Heart right ventricle (tissue), 16 donors: ENCODE measurements at regions not wholly inside any gene's neighbourhood (a gene's known extent, or its start where the extent isn't known, plus 50 kb on each side); places are given as distances from the start of the nearest gene placed in this dataset.
A peak's percentile ranks its signal among the peaks of the same experiment; 100 is the strongest.

ENCODE experiments used
- ATAC-seq, 8 donors: fragments of 200-7000 bp; cut with Tn5 transposase; one replicate each; pipeline ENCODE4 v1.9.1; 2020; ENCODE audit warnings: mild to moderate bottlenecking in 8 of 8, moderate library complexity in 8 of 8, moderate number of reproducible peaks in 1 of 8
- DNase-seq, 2 donors: peaks; one replicate each; pipeline ENCODE4 v3.0.0-alpha.2; 2020
- H3K27ac ChIP-seq, 10 donors: fragments of 200-600 bp; sonication (generic) in 2 of 10; one replicate each; pipeline versions ENCODE4 v1.5.0 to v1.8.0; 2020 to 2022; ENCODE audit warnings: mild to moderate bottlenecking in 3 of 10
- H3K27me3 ChIP-seq, 7 donors: fragments of 200-600 bp; one replicate each; pipeline ENCODE4 v1.8.0; 2021 to 2022; ENCODE audit warnings: mild to moderate bottlenecking in 2 of 7
- H3K36me3 ChIP-seq, 9 donors: fragments of 200-600 bp; sonication (generic) in 1 of 9; one replicate each; pipeline versions ENCODE4 v1.5.0 to v1.8.0; 2020 to 2022; ENCODE audit warnings: mild to moderate bottlenecking in 2 of 9
- H3K4me1 ChIP-seq, 9 donors: fragments of 200-600 bp; sonication (generic) in 1 of 9; one replicate each; pipeline versions ENCODE4 v1.5.0 to v1.8.0; 2020 to 2022; ENCODE audit warnings: mild to moderate bottlenecking in 4 of 9
- H3K4me3 ChIP-seq, 10 donors: fragments of 200-600 bp; sonication (generic) in 2 of 10; one replicate each; pipeline versions ENCODE4 v1.5.0 to v1.8.0; 2020 to 2022; ENCODE audit warnings: mild to moderate bottlenecking in 7 of 10, moderate library complexity in 2 of 10
- H3K9me3 ChIP-seq, 11 donors: fragments of 200-600 bp in 10 of 11; sonication (generic) in 2 of 11; one replicate each; pipeline versions ENCODE4 v1.5.0 to v1.8.0; 2013 to 2022; ENCODE audit warnings: mild to moderate bottlenecking in 2 of 11, control low read depth in 1 of 11, moderate library complexity in 1 of 11
- CTCF ChIP-seq, 9 donors: fragments of 200-600 bp; sonication (generic) in 2 of 9; IDR thresholded peaks; one replicate each; pipeline versions ENCODE4 v1.5.0 to v1.8.0; 2021 to 2022; ENCODE audit warnings: antibody characterized with exemption in 9 of 9, mild to moderate bottlenecking in 5 of 9, moderate library complexity in 1 of 9
- WGBS, 2 donors: extraction: QIAGEN DNeasy Blood & Tissue Kit; methylation state at CpG; one replicate each; pipeline ENCODE4 v1.1.7; 2013; ENCODE audit warnings: inconsistent platforms in 1 of 2; 5-methylcytosine and 5-hydroxymethylcytosine counted together
- intact Hi-C, 10 donors: fragments of 100-400 bp; cut with DNase I; formaldehyde crosslinking; loops; one replicate each; pipeline versions ENCODE4 v1.11.1 to v1.14.2; 2022
- donor health status: Arrhythmogenic right ventricular cardiomyopathy.
- donor health status: ischemic (EF 13 %, LVEDD 7.1; RV severe dilation, severe dysfunction).
- donor health status: healthy with polysubstance abuse.
- donor health status: DM: no; HTN: yes; CAD: no.
- donor health status: DM: no; HTN: no; CAD: no.
- donor health status: ischemic (EF 25% LVEDD 6.9; RV normal size, moderate dysfunction).
- donor health status: ischemic (EF 25% LVEDD 5.7; RV mildly dilated, moderate dysfunction).
- donor health status: healthy.
- donor health status: DM: yes; HTN: yes; CAD: no.
- donor health status: Ischemic cardiomyopathy.
- donor health status: ischemic (EF 35%, LVEDD 5.7; RV mildly dilated, moderate dysfunction).
- donor health status: nonischemic (EF 11% LVEDD 7.7; RV severe dilation, severe dysfunction).
- donor health status: DM: yes; HTN: yes; CAD: no.
- donor health status: PGD.
- donor health status: ischemic (EF 29% LVEDD 5.4; RV normal size, mild dysfunction).
- donor health status: nonischemic (EF 23%, LVEDD 6.1; RV moderate dilation, normal function).

GRCh38 chr21:31414263-31415000, 70.4 kb upstream of the TIAM1 start:
- H3K9me3 ChIP-seq, result no peaks in the 10 kb centered on the region
- no peak for TF ChIP-seq CTCF (IDR thresholded peaks at IDR 0.05)
- H3K4me1 ChIP-seq, result no peaks in the 10 kb centered on the region
- H3K27ac ChIP-seq, result peak overlapping the region in 2 of 10 donors; percentile 6 to 9
- H3K4me3 ChIP-seq, result no peak overlapping the region
- DNase-seq (no peak), ATAC-seq (peak in 1 of 8 donors; percentile 26)
- no peaks in the 10 kb centered on the region for H3K27me3 ChIP-seq
- no peaks in the 10 kb centered on the region for H3K36me3 ChIP-seq
- 73 to 79% methylated on average over 12 of the region's 12 CpGs for WGBS, 2 donors
- intact Hi-C loops, result no loop called here

GRCh38 chr21:31413698-31414097, 69.6 kb upstream of the TIAM1 start:
- Histone ChIP-seq H3K27me3 (no peaks in the 10 kb centered on the region), H3K4me3 (no peak overlapping the region), H3K27ac (no peak overlapping the region), H3K9me3 (no peaks in the 10 kb centered on the region), H3K4me1 (no peaks in the 10 kb centered on the region), H3K36me3 (no peaks in the 10 kb centered on the region)
- ATAC-seq (peak in 1 of 8 donors; percentile 38), DNase-seq (no peak)
- intact Hi-C loops, result no loop called here
- WGBS, 2 donors, result 80 to 81% methylated on average over 9 of the region's 9 CpGs
- no peak for TF ChIP-seq CTCF (IDR thresholded peaks at IDR 0.05)

- H3K36me3 ChIP-seq, result no peaks in the 10 kb centered on the region
- no peak for ATAC-seq
- peaks cover 0 to 4% (median 0%) of the 10 kb centered on the region in 9 donors for H3K4me1 ChIP-seq
- peak overlapping the region in 1 of 10 donors; percentile 60 for H3K27ac ChIP-seq
- no peaks in the 10 kb centered on the region for H3K9me3 ChIP-seq
- intact Hi-C loops, result no loop called here
- DNase-seq, result no peak
- TF ChIP-seq CTCF (IDR thresholded peaks at IDR 0.05), result no peak
- H3K4me3 ChIP-seq, result no peak overlapping the region
- no peaks in the 10 kb centered on the region for H3K27me3 ChIP-seq
- WGBS, 2 donors, result 55 to 61% methylated on average over 7 of the region's 7 CpGs
These were observed 66.6 kb upstream of the TIAM1 start for GRCh38 chr21:31410499-31411131.

GRCh38 chr21:31409831-31410487, 65.9 kb upstream of the TIAM1 start:
- no peaks in the 10 kb centered on the region for H3K36me3 ChIP-seq
- H3K27me3 ChIP-seq, result no peaks in the 10 kb centered on the region
- H3K9me3 ChIP-seq, result no peaks in the 10 kb centered on the region
- DNase-seq, result peak in 1 of 2 donors; percentile 19
- peak overlapping the region in 5 of 10 donors; percentile 14 to 60 (median 25) for H3K27ac ChIP-seq
- no peak overlapping the region for H3K4me3 ChIP-seq
- WGBS, 2 donors, result 76% methylated on average over 9 of the region's 9 CpGs
- intact Hi-C loops, result no loop called here
- TF ChIP-seq CTCF (IDR thresholded peaks at IDR 0.05), result no peak
- H3K4me1 ChIP-seq, result peaks cover 0 to 4% (median 0%) of the 10 kb centered on the region in 9 donors
- peak; percentile 41 to 69 (median 59) for ATAC-seq
